ENCODE measurements at regions not wholly inside any gene's neighbourhood (a gene's known extent, or its start where the extent isn't known, plus 50 kb on each side); places are given as distances from the start of the nearest gene placed in this dataset.
"Not testable (repeated sequence)": the region's sequence is repeated elsewhere in the genome, so short reads cannot be mapped to it uniquely, and the experiment has no call there.

DNA sequence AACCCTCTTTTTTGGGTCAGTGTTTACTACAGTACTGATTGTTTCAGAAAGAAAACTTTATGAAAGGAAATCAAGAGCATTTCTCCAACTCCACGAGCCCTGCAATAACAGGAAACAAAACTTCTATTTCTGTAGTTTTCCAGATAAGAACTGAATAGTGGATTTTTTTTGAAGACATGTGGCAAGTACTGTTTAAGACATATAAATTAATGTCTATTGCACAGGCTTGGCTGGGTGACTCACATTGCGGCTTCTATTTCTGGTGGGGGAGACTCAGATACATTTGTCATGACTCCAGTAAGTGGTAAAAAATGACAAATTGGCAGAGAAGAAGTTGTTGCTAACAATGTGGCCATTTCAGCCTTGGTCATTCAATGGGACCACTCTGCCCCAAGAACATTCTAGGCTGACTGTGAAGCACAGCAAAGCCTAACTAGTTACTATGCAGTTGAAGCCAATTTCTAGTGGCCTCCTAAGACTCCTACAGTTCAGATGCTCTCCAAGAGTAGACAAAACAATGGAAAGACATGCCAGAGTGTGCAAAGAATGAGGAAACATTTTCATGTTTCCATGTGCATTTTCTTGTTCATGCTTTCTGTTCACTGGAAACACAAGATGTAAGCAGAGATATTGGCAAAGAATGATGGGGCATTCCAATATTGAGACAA lies 200.9 kb downstream of the EDN1 start:
- H3K4me1 Mint-ChIP-seq, result no peaks in the 10 kb centered on the region
- H3K27me3 Mint-ChIP-seq, result peaks cover 15% of the 10 kb centered on the region
- peak overlapping the region in 1 of 2 donors; percentile 6 for H3K4me3 Mint-ChIP-seq
- no peaks in the 10 kb centered on the region for H3K9me3 Mint-ChIP-seq
- DNase-seq (peak in 1 of 2 donors; percentile 23), ATAC-seq (peak; percentile 82)
- peak overlapping the region in 1 of 2 donors; percentile 53 for H3K27ac Mint-ChIP-seq

DNA sequence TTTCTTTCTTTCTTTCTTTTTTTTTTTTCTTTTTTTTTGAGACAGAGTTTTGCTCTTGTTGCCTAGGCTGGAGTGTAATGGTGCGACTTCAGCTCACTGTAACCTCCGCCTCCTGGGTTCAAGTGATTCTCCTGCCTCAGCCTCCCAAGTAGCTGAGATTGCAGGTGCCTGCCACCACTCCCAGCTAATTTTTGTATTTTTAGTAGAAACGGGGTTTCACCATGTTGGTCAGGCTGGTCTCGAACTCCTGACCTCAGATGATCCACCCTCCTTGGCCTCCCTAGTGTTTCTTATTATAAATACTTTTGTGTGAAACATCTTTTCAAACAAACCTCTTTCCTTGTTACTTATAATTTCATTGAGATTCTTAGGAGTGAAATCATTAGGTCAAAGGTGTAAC lies 202.8 kb downstream of the EDN1 start:
- H3K27me3 Mint-ChIP-seq, result peaks cover 31% of the 10 kb centered on the region
- H3K4me1 Mint-ChIP-seq, ATAC-seq, DNase-seq, H3K9me3 Mint-ChIP-seq, H3K4me3 Mint-ChIP-seq, H3K27ac Mint-ChIP-seq: not testable (repeated sequence)

DNA sequence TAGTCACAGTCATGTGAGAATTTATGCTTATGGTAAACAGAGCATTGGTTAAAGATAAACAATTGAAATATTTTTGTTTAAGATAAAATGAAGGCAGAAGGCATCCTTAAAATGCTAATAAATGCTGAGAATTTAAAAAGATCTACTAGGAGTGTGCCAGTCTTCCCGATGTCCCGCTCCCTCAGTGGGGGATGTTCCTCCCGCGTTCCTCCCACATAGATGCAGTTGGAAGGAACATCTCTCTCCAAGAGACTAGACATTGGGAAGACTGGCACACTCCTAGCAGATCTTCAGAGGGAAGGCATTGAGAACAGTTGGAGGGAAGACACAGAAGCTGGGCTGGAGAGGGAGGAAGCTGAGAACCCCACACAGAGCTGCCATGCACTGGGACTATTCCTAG lies 203.3 kb downstream of the EDN1 start:
- no peak overlapping the region for H3K4me3 Mint-ChIP-seq
- DNase-seq (no peak), ATAC-seq (no peak)
- no peaks in the 10 kb centered on the region for H3K9me3 Mint-ChIP-seq
- H3K4me1 Mint-ChIP-seq, result no peaks in the 10 kb centered on the region
- no peak overlapping the region for H3K27ac Mint-ChIP-seq
- peaks cover 36% of the 10 kb centered on the region for H3K27me3 Mint-ChIP-seq

DNA sequence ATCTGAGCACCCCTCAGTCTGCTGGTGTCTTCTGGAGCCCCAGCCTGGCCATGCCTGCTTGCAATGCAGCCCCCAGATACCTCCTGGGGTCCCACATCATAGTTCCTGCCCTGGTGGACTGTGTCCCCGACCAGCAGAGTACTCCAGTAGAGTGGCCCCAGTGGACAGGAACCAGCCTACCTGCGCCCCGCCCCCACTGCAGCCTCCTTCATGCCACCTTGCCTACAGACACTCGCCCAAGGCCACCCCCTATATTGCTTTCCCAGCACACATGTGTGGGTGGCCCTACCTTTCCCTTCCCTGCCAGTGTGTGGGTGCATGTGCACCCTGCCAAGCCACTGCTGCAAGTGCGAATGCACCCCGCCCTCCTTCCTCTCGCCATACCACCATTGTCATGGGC lies 204.0 kb downstream of the EDN1 start:
- no peak for ATAC-seq
- H3K27me3 Mint-ChIP-seq, result peaks cover 41% of the 10 kb centered on the region
- H3K9me3 Mint-ChIP-seq, result no peaks in the 10 kb centered on the region
- H3K4me1 Mint-ChIP-seq, result no peaks in the 10 kb centered on the region
- peak overlapping the region in 1 of 2 donors; percentile 66 for H3K27ac Mint-ChIP-seq
- H3K4me3 Mint-ChIP-seq, result no peak overlapping the region
- no peak for DNase-seq

- ATAC-seq, result no peak
- no peak overlapping the region for H3K27ac Mint-ChIP-seq
- H3K4me1 Mint-ChIP-seq, result no peaks in the 10 kb centered on the region
- H3K9me3 Mint-ChIP-seq, result no peaks in the 10 kb centered on the region
- no peak overlapping the region for H3K4me3 Mint-ChIP-seq
- peaks cover 26% of the 10 kb centered on the region for H3K27me3 Mint-ChIP-seq
- DNase-seq, result no peak
These were observed 211.8 kb downstream of the EDN1 start for GRCh38 chr6:12501990-12502389.

DNA sequence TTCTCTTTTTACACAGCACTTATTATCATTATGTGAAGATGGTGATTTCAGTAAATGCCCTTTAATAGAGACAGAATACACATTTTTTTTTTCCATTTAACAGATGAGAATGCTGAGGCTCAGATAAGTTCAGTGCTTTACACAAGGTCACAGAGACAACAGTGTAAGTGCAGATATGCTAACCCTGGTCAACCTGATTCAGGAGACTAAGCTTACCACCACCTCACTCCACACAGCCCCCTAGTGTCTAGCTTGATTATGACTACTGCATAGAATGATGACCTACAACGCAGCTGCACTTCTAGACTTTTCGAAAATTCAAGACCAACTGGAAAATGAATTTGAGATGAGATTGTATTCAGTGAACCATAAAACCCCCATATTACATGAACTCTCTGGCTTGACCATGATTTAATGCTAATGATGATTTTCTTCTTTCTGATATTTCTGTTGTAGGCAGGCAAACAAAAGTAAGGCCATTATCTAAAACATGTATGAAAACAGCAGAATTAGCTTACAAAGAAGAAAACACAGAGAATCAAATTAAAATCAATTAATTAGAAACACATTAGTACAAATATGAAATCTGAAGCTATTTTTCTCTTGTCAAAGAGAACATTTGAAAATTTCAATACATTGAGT lies 212.1 kb upstream of the PHACTR1 start:
- DNase-seq, result no peak
- Mint-ChIP-seq H3K27ac (no peak overlapping the region), H3K27me3 (peaks cover 16% of the 10 kb centered on the region), H3K4me1 (no peaks in the 10 kb centered on the region), H3K9me3 (no peaks in the 10 kb centered on the region), H3K4me3 (no peak overlapping the region)
- ATAC-seq, result peak; percentile 52

GRCh38 chr6:12505486-12505885 lies 211.1 kb upstream of the PHACTR1 start:
- ATAC-seq (no peak), DNase-seq (no peak)
- Mint-ChIP-seq H3K9me3 (no peaks in the 10 kb centered on the region), H3K4me3 (no peak overlapping the region), H3K4me1 (no peaks in the 10 kb centered on the region), H3K27me3 (peaks cover 16% of the 10 kb centered on the region), H3K27ac (no peak overlapping the region)

GRCh38 chr6:12506159-12506558 lies 210.4 kb upstream of the PHACTR1 start:
- Mint-ChIP-seq H3K4me1 (no peaks in the 10 kb centered on the region), H3K4me3 (no peak overlapping the region), H3K27ac (no peak overlapping the region), H3K9me3 (no peaks in the 10 kb centered on the region), H3K27me3 (peaks cover 16% of the 10 kb centered on the region)
- ATAC-seq (no peak), DNase-seq (no peak)

- H3K4me3 Mint-ChIP-seq, result no peak overlapping the region
- no peaks in the 10 kb centered on the region for H3K4me1 Mint-ChIP-seq
- no peaks in the 10 kb centered on the region for H3K9me3 Mint-ChIP-seq
- no peak for ATAC-seq
- H3K27ac Mint-ChIP-seq, result no peak overlapping the region
- no peak for DNase-seq
- peaks cover 15% of the 10 kb centered on the region for H3K27me3 Mint-ChIP-seq
These were observed 208.9 kb upstream of the PHACTR1 start for GRCh38 chr6:12507636-12508035.

- no peaks in the 10 kb centered on the region for H3K4me1 Mint-ChIP-seq
- DNase-seq, result no peak
- no peak for ATAC-seq
- H3K27me3 Mint-ChIP-seq, result peaks cover 15% of the 10 kb centered on the region
- no peaks in the 10 kb centered on the region for H3K9me3 Mint-ChIP-seq
- H3K27ac Mint-ChIP-seq, result no peak overlapping the region
- no peak overlapping the region for H3K4me3 Mint-ChIP-seq
These were observed 208.0 kb upstream of the PHACTR1 start for GRCh38 chr6:12508553-12508952.

- DNase-seq (no peak), ATAC-seq (no peak)
- peaks cover 15% of the 10 kb centered on the region for H3K27me3 Mint-ChIP-seq
These were observed 207.5 kb upstream of the PHACTR1 start for GRCh38 chr6:12509060-12509459.

DNA sequence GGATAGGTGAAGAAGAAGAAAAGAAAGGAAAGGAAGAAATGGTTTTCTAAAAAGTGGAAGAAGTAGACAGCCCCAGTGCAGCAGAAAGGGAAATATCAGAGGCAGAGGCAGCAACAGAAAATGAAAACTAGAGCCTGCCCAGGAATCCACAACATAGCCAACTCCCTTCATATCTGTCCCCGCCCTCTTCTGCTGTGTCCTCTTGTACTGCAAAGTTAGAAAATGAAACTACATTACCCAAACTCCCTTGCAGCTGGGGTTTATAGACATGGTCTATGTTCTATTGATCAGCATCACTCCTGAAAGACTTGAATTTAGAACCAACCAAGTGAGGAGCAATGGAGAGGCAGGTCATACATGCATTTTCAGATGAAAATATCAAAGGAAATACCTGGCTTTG lies 200.5 kb upstream of the PHACTR1 start:
- H3K9me3 Mint-ChIP-seq, result no peaks in the 10 kb centered on the region
- DNase-seq, result no peak
- ATAC-seq, result no peak
- no peaks in the 10 kb centered on the region for H3K4me1 Mint-ChIP-seq
- H3K27ac Mint-ChIP-seq, result no peak overlapping the region
- no peak overlapping the region for H3K4me3 Mint-ChIP-seq
- peaks cover 6% of the 10 kb centered on the region for H3K27me3 Mint-ChIP-seq

More at GRCh38 chr6:12509060-12509459, 207.5 kb upstream of the PHACTR1 start:
- no peak overlapping the region for H3K27ac Mint-ChIP-seq
- H3K9me3 Mint-ChIP-seq, result no peaks in the 10 kb centered on the region
- H3K4me1 Mint-ChIP-seq, result no peaks in the 10 kb centered on the region
- H3K4me3 Mint-ChIP-seq, result no peak overlapping the region

DNA sequence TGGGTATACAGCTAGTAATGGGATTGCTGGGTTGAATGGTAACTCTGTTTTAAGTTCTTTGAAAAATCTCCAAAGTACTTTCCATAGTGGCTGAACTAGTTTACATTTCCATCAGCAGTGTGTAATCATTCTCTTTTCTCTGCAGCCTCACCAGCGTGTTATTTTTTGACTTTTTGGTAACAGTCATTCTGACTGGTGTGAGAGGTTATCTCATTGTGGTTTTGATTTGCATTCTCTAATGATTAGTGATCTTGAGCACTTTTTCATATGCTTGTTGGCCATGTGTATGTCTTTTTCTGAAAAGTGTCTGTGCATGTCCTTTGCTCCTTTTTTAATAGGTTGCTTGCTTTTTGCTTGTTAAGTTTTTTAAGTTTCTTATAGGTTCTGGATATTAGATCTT lies 194.2 kb upstream of the PHACTR1 start:
- peaks cover 15% of the 10 kb centered on the region for H3K27me3 Mint-ChIP-seq
- DNase-seq, result no peak
- H3K4me3 Mint-ChIP-seq, result no peak overlapping the region
- no peaks in the 10 kb centered on the region for H3K4me1 Mint-ChIP-seq
- peaks cover 4 to 12% of the 10 kb centered on the region in 2 donors for H3K9me3 Mint-ChIP-seq
- ATAC-seq, result no peak
- H3K27ac Mint-ChIP-seq, result no peak overlapping the region

DNA sequence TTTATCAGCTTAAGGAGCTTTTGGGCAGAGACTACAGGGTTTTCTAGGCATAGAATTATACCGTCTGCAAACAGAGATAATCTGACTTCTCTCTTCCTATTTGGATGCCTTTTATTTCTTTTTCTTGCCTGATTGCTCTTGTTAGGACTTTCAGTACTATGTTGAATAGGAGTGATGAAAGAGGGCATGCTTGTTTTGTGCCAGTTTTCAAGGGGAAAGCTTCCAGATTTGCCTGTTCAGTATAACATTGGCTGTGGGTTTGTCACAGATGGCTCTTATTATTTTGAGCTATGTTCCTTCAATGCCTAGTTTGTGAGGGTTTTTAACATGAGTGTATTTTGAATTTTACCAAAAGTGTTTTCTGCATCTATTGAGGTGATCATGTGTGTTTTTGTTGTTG lies 192.8 kb upstream of the PHACTR1 start:
- no peak for DNase-seq
- Mint-ChIP-seq H3K4me3 (no peak overlapping the region), H3K9me3 (peaks cover 4 to 12% of the 10 kb centered on the region in 2 donors), H3K27ac (no peak overlapping the region), H3K4me1 (no peaks in the 10 kb centered on the region), H3K27me3 (peaks cover 25% of the 10 kb centered on the region)
- no peak for ATAC-seq

- DNase-seq, result no peak
- Mint-ChIP-seq H3K4me1 (no peaks in the 10 kb centered on the region), H3K9me3 (peaks cover 4 to 12% of the 10 kb centered on the region in 2 donors), H3K4me3 (no peak overlapping the region), H3K27me3 (peaks cover 25% of the 10 kb centered on the region), H3K27ac (no peak overlapping the region)
- no peak for ATAC-seq
These were observed 191.3 kb upstream of the PHACTR1 start for GRCh38 chr6:12525276-12525675.

- Mint-ChIP-seq H3K9me3 (peaks cover 4 to 12% of the 10 kb centered on the region in 2 donors), H3K27ac (no peak overlapping the region), H3K27me3 (peaks cover 25% of the 10 kb centered on the region), H3K4me3 (no peak overlapping the region), H3K4me1 (no peaks in the 10 kb centered on the region)
- no peak for DNase-seq
- ATAC-seq, result no peak
These were observed 189.2 kb upstream of the PHACTR1 start for GRCh38 chr6:12527339-12527738.

DNA sequence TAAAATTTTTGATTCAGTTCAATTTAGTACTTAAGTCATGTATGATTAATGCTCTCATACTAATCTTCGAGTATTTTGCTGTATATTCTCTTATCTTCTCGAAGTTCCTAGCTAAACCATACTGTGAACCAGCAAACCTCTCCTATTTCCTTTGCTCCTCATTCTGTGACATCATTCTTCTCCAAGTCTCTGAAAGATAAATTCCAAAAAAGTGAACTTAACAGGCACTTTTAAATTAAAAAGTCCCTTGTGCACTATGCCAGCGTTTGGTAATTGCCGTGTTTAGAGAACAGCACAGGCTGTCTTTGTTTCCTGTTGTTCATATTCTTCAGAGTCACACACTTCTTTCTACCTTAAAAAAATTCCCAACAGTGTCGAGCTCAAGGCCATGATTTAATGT lies 188.4 kb upstream of the PHACTR1 start:
- DNase-seq (no peak), ATAC-seq (no peak)
- peaks cover 25% of the 10 kb centered on the region for H3K27me3 Mint-ChIP-seq
- no peak overlapping the region for H3K4me3 Mint-ChIP-seq
- peaks cover 4 to 12% of the 10 kb centered on the region in 2 donors for H3K9me3 Mint-ChIP-seq
- H3K4me1 Mint-ChIP-seq, result no peaks in the 10 kb centered on the region
- H3K27ac Mint-ChIP-seq, result no peak overlapping the region

Measured in stimulated activated naive CD8-positive, alpha-beta T cell treated with anti-CD3 and anti-CD28 coated beads, Interleukin-15, amount 100 ng/mL, for 72 hours (primary cell).